ENCODE measurements at regions not wholly inside any gene's neighbourhood (a gene's known extent, or its start where the extent isn't known, plus 50 kb on each side); places are given as distances from the start of the nearest gene placed in this dataset.

DNA sequence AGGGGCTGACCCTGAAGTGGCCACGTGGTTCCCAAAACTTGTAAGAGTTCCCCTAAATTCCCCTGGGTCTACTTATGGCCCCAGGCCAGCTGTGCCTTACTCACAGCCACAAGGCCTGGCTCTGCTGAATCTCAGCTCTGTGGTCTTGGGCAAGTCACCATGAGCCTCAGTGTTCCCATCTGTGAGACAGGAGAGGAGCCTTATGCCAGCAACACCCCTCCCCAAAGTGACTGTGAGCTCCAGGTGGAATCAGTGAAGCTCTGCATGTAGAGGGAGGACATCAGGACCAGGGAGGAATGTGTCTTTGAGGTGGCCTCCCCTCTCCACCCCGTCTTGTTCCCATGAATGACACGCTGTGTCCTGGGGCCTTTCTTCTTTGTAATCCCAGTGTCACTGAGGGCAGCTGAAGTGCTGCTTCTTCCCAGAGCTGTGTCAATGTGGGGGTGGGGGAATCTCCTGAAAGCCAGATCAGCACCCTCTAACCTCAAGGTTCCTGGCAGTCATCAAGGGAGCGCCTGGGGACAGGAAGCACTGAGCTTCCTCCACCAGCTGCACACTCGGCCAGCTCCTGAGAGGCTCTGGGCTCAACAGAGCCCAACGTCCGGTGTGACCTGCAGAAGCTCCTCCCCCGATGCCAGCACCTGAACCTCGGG, 258.9 kb downstream of the UACA start:
- peak; percentile 74 for DNase-seq

DNA sequence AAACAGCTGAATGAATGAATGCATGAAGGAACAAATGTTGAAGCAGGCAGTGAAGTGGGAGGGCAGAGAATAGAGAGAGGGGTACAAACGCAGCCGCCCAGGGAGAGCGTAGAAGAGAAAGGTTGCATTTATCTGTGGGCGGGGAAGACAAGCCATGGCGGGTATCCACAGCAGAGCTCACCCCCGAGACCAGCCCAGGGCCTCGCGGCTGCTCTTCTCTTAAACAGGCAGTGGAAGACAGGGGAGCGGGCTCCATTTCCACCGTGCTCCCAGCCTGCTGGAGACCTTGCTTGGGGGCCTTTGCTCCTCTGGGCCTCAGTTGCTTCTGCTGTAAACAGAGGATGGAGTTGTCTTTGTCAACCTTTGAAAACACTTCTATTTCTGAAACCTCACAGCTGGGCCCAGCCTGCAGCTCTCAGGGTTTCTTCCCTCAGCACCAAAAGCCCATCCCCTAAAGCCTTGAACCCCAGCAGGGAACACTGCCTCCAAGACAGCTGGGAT, 259.5 kb downstream of the UACA start:
- no peak for DNase-seq

DNA sequence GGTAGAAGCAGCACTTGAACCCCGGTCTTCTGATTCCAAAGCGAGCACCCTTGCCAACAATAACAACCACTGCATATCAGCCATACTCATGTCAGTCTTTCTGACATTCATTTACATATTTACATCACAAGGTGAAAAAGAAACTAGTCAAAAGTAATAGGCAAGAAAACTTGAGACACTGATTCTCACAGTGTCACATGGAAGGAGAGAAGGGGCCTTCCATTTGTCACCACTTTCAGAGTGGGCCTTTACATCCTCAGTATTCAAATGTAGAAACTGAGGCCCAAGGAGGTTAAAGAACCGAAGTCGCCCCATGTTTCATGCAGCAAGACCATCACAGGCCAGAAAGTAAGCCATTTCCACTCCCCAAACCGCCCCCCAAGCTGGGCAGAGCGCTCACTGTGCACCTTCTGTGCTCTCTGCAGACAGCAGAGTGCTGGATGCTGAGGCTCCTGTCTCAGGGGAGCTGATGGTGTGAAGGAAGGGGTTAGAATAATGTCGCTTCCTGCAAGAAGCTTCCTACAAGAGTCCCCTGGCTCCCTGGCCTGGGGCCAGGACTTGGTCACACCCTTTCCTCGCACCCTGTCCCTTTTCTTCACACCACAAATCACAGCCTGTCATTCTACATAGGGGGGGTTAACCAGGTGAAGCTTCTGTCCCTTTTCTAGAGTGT, 260.1 kb downstream of the UACA start:
- no peak for DNase-seq

DNA sequence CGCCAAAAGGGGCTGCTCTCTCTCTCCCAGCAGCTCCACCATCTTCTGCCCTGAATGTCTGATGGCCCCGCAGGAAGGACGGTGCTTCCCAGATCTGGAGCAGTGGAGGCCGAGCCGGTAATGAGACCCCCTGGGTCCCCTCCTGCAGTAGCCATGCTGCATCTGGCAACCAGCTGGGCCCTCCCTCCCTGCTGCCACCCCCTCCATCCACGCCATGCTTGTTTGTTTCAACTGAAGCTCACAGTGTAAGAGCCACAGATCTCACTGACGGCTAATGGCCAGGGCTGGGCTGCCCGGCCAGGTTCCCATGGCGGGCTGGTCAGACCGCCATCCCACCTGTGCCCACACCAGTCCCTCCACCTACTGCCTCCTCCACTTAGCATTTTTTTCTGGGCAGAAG, 260.8 kb downstream of the UACA start:
- DNase-seq, result no peak

DNA sequence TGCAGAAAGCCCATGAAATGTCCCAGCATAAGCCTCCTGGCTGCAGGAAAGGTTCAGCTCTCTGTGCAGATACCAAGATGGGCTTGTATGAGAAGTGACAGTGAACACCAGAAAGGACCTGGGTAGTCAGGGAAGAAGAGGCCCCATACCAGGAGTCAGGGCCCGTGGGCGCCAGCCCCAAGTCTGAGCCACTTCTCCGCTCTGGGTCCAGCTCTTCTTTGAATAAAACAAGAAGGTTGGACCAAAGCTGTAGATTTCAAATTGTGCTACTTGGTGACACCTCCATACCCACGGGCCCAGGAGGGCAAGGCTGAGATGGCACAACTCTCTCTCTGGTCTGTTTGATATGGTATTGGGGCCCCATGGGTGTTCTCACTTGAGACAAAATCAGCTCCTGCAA, 261.5 kb downstream of the UACA start:
- DNase-seq, result no peak

DNA sequence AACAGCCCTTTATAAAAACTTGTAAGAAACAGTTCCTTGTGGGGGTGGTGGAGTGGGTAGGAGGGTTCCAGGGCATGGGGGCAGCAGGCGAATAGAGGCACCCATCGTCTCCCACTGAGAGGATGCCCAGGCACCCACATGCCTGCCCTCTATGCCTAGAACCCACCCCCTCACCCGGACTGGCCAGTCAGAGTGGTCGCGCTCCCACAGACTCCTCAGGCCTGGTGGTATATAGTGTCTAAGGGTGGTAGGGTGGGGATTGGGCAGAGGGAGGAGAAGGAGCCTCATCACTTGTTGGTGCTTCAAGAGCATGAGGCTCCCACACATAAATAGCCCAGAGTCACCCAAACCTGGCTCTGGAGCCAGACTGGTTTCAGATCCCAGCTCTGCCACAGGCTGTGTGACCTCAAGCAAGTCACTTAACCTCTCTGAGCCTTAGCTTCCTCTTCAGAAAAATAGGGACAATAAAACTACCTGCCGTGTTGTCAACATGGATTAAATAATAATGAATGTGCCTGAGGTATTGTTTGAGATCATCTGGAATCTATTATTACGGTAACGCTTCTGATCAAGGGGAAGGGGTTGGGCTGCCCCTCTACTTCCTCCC, 262.1 kb downstream of the UACA start:
- DNase-seq, result no peak

DNA sequence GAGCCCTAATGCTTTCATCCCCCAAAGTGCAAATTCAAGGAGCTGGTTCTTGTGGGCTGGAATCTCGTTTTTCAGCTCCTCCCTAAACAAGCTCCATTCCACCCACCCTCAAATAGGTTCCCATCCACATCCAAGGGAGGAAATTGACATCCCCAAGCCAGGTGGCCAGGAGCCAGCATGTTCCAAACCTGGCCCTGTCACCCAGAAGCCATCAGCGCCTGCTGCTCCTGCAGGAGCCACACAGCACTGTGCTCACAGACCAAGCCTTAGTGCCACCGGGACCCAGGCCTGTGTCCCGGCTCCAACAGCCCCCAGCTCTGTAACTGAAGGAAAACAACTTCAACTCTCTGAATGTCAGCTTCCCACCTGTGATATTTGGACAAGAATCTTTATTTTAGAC, 263.6 kb downstream of the UACA start:
- DNase-seq, result no peak

DNA sequence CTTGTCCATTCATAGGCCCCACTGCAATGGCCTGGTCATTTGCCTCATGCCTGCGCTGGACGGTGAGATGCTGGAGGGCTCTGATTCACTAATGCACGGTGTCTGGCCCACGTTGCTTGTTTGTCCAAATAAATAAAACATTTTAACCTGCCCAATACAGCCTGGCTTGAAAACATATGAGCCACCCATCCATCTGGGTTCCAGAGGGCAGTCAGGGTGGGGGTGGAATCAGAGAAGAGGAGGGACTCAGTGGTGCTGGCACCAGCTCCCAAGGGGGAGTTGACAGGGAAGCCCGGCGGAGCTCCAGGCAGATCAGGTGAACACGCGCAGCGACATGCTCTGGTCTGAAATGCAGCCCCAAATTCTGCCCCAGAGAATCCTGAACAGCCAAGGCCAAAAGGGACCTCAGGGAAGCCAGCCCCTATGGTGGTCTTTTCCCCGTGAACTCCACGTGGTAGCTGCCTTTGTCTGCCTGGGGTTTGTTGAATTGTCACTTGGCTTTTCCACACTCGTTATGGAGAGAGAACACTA, 265.2 kb downstream of the UACA start:
- DNase-seq, result no peak

DNA sequence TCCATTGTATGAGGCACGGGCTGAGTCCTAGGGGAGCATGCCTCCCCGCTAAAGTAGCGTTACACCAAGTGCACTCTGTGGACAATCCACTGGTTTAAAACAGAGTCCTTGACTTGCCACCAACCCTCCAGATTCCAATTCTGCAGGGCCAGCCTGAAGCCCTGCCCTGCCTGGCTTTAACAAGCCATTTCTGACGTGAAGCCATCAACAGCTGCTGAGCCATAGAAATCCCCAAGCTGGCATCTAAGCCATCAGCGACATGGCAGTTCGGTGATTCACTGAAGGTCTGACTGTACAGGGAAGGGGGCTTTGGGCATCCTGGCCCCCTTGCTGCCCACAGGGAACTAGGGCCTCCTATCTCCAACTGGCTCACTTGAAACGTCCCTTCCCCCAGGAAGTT, 265.7 kb downstream of the UACA start:
- no peak for DNase-seq

DNA sequence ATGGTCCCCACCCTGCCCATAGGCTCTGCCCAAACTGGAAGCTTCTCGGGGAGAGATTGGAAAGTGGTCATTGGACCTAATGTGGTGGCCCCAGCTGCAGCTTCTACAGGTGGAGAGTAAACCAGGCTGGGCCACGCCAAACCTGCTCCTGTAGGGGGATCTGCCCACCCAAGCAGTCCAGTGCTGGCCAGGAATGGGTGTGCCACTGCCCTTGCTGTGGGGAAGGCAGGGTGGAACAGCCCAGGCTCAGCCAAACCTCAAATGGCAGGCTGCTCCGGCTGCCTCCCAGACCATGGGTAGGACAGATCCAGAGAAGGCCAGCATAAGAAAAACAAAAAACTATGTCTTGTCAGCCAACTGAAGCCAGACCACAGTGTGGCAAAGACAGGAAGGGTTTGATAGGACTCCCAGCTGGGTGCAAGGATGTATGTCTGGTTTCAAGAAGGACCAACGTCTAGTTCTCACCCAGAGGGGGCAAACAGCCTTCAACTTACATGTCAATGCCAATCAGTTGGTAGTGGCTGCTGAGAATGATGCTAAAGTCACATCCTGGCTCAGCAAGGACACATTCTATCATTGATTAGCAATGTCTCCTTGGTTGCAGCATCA, 267.3 kb downstream of the UACA start:
- DNase-seq, result no peak

DNA sequence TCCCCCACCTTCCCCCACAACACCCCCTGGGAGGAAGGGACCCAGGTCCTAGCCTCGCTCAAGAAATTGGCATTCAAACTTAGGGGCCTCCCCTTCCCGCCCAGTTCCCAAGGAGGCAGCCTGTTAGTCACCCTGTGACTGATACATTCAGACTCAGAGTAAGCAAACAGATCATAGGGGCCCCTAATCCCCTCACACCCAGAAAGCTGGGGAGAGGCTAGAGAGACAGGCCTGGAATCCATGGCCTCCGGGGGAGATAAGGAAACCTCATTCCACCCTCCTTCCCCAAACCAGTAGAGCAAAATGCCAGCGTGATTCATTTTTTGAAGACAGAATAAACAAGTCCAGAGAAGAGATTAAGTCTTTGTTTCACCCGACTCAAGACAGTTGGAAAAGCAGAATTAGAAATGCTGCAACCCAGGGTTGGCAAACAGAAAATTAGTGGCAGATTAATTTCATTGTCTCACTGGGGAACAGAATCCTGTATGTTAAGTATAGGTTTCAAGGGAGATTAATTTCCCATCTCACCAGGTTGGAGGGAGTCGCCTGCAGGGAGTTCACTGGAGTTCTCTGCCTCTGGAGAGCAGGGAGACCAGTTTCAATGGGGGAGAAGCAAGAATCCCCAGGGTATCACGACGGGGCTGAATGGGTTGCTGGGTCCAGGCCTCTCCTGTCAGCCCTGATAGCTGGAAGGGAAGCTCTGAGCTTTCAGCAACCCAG, 268.3 kb downstream of the UACA start:
- DNase-seq, result no peak

DNA sequence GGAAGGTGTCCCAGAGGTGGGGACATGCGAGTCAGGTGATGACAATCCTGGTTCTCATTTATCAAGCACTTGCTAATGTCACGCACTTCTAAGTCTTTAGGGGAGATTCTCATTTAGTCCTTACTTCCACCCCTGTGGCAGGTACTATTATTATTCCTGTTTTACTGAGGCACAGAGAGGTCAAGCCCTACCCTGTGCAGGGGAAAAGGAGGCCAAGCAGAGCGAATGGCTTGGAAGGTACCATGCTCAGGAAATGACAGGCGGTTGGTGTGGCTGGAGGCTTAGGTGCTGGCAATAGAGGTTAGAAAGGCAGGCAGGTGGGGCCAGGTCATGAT, 268.9 kb downstream of the UACA start:
- no peak for DNase-seq

DNA sequence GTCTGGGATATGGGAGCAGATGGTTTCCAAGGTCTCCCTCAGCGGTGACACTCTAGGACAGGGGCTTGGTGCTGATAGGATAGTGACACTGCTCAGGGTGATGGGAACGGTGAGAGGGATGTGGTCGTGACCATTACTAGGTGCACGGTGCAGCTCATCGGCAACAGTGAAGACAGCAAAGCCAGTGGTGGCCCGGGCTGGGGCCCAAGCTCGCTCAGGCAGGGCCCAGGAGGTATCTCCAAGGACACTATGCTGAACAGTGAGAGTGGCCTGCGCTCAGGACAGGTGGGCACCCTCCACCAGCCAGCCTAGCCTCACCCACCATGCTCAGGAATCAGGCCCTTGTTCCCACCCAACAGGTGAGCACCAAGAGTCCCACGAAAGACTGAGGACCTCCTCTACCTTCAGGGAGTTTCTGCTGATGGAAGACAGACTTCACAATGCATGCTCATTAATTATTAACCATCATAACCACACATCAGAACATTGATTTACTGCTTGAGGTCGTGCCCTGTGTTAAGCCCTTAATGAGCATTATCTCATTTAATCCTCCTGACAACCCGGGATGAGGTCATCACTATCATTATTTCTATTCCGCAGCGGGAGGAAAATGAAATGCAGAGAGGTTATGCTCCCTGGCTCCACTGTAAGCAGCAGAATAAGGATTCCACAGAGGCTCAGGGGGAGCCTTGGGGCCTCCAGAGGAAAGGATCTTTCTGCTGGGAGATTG, 269.4 kb downstream of the UACA start:
- no peak for DNase-seq

DNA sequence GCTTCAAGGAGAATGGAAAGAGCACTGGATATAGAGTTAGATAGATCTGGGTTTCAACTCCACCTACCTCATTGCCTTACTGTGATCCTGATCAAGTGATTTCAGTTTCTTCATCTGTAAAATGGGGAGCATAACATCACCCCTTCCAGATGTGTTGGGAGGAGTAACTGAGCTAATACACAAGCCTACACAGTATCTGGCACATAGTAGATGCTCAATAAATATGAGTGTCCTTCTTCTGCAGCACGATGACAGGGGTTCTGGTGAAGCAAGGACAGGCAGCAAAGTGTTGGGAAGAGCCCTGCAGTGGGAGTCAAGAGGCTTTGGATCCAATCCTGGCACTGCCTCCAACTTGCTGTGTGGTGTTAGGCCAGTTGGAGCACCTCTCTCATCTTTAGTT, 270.0 kb downstream of the UACA start:
- DNase-seq, result no peak

DNA sequence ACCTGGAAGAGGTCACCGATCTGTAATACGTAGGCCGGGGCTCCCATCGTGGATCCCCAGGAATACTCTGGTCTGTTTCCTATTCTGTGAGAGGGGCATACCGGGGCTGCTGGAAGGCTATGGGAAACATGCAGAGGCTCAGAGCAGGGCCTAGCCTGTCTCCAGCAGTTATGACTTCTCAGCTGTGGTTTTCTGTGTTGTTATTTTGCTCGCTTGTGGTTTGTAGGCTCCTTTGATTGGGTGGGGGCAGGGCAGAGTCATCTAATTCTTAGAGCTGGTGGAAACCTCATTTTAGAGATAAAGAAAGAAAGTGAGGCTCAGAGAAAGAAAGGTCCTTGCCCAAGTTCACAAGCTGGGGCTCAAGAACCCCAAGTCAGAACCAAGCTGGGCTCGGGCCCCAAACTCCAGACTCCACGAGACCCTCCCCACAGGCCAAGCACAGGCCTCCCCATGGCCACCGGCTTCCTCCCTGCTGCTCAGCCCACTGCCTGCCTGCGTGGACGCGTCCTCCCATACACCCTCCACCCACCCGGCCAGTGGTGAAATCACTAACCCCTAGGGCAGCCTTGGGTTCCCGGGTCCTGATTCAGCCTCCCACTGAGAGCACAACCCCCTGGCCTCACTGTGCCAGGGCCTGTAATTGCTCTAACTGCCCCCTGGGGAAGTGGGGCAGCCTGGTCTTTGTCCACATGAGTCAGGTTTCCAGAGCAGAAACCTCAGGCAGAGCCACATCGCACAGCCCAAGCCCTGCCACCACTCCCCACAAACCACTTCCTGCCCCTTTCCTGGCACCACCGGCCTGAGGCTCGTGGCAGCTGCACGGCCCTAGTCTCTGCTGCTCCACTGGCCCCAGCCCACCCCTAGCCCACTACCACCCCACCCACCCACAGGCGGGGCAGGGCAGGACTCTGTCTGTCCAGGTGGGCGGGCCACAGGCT, 270.8 kb downstream of the UACA start:
- DNase-seq, result peak; percentile 90

DNA sequence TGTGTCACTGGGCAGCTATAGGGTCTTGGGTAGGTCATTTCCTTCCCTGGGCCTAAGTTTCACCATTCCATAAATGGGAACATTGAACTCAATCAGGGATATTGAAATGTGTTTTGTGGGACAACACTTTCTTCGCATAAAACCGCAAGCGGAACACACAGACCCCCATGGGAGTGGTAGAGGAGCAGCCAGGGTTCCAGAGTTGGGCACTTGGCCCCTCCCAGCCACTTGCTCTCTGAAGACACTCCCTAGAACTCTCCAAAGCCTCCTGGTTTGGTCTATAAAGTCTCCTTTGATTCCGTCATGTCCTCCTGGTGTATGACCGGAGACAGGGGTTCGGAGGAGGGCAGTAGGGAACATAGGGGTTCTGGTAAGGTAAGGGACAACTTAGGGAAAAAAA, 271.7 kb downstream of the UACA start:
- no peak for DNase-seq

DNA sequence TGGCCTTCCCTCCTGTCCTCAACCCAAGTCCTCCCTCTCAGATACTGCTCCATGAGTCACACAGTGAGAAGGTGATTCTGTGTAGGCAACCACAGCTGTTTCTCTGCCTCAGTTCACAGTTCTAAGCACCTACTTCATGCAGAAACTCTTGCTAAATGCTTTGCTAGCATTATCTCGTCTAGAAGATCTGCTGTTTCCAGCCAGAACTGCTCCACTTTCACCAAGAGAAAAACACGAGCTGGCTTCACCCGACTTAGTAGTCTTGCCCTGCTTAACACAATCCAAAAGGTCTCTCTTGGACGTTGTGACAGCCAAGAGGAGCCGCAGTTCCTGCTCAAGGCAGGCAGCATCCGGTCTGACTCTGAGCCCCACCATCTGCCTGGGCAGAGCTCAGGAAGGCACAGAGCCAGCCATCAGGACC, 272.1 kb downstream of the UACA start:
- peak; percentile 35 for DNase-seq

DNA sequence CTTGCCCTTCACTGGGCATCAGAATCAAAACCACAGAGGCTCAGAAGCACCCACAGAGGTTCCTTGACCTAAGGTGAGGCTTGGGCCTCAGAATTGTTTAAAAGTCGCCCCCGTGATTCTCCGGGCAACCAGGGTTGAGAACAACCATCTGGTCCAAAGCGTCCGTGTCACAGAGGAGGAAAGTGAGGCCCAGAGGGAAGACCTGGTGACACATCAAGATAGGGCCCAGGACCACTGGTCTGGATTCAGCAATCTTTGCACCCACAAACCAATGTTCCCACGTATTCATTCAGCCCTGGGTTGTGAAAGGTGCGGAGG, 272.6 kb downstream of the UACA start:
- no peak for DNase-seq

DNA sequence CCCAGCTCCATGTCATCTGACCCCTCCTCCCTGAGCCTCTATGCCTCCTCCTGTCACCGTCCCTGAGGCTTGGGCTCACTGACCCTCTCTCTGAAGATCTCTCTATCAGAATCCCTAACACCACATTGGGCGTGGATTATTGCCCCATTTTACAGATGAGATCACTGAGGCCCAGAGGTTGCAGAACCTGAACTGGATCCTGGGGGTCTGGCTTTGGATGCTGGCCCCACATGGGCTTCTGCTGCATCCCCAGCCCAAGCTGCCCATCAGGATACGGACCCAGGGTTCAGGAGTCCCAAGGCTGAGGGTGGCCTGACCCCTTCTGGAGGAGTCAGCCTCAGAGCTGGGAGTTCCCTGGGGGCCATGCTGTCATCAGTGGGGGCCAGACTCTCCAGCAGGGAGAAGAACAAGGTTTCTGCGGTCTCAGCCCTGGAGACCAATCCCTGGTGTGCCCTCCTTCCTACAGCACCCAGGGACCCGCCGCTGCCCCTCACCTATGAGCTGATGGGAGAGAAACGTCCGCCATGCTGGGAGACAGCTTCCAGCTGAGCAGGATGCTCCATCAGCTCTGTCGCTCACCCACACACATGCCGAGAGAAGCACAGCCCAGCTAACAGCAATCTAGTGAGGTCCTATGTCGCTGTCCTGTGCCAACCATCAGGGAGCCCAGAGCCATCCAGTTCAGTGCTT, 273.1 kb downstream of the UACA start:
- no peak for DNase-seq

DNA sequence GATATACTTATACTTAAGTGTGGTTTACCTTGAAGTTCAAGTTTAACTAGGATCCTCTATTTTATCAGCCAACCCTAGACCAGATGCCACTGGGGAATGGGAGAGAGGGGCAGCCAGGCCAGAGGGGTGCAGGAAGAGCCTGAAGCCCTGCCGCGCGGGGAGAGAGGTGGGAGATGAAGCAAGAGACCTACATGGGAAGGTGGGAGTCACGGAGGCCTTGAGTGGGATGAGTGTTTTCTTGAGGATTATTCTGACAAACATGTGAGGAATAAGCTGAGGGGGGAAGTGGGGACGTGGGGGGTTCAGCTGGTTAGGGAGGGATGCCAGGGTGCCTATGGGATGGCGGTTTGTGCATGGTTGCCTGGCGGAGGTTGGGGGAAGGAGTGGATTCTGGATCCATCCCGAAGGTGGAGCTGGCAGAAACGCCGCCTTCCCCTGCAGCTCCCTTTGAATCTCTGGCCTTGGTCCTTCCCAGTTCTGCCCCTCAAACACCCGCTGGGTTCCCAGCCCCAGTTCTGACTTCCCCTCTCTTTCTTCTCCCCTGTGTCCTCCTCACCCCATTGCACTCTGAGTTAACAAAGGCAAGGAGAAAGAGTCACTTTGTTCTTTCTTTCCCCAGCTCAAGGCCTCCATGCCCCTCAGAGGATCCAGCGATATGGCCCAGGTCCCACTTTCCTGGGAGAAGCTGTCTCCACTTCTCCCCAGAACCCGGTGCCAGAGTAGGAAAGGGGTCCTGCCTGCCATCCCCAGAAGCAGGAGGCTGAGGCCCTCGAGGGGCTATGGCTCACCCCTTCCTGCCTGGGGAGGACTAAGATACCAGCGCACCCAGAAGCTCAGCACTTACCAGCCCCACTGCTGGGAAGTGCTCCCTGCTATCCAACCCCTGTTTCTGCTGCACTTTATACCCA, 274.2 kb downstream of the UACA start:
- DNase-seq, result no peak
